GM12875 (cell line): ENCODE measurements at regions not wholly inside any gene's neighbourhood (a gene's known extent, or its start where the extent isn't known, plus 50 kb on each side); places are given as distances from the start of the nearest gene placed in this dataset.

ENCODE experiments used
- H3K4me3 ChIP-seq: one replicate; pipeline ENCODE4 v1.5.1; 2011; ENCODE audit warnings: low read depth, low read length, control low read depth
- CTCF ChIP-seq: IDR thresholded peaks from 2 replicates; pipeline ENCODE4 v1.5.1; 2011; ENCODE audit warnings: low read depth, mild to moderate bottlenecking, control low read depth, inconsistent platforms, low read length, moderate library complexity, borderline replicate concordance; ENCODE audit not compliant: insufficient read depth

GRCh38 chr18:38297910-38298309 is 732.3 kb upstream of the CELF4 start:
- H3K4me3 ChIP-seq, result no peak overlapping the region
- TF ChIP-seq CTCF, result no peak

GRCh38 chr18:38290229-38290628 is 724.6 kb upstream of the CELF4 start:
- no peak for TF ChIP-seq CTCF
- no peak overlapping the region for H3K4me3 ChIP-seq

GRCh38 chr18:38284972-38285371 is 719.4 kb upstream of the CELF4 start:
- no peak for TF ChIP-seq CTCF
- H3K4me3 ChIP-seq, result no peak overlapping the region

- no peak for TF ChIP-seq CTCF
- no peak overlapping the region for H3K4me3 ChIP-seq
These were observed 697.5 kb upstream of the CELF4 start for GRCh38 chr18:38263066-38263465.

GRCh38 chr18:38262661-38263060 is 697.1 kb upstream of the CELF4 start:
- H3K4me3 ChIP-seq, result no peak overlapping the region
- no peak for TF ChIP-seq CTCF

GRCh38 chr18:38257661-38258060 is 692.1 kb upstream of the CELF4 start:
- TF ChIP-seq CTCF, result no peak
- no peak overlapping the region for H3K4me3 ChIP-seq

GRCh38 chr18:38256366-38256765 is 690.8 kb upstream of the CELF4 start:
- TF ChIP-seq CTCF, result no peak

More at GRCh38 chr18:38256366-38256765, 690.8 kb upstream of the CELF4 start:
- H3K4me3 ChIP-seq, result no peak overlapping the region
